Right lobe of liver (tissue), 6 donors: ENCODE measurements at regions not wholly inside any gene's neighbourhood (a gene's known extent, or its start where the extent isn't known, plus 50 kb on each side); places are given as distances from the start of the nearest gene placed in this dataset.

Experiments
- ATAC-seq, 4 donors: fragments of 200-7000 bp; cut with Tn5 transposase; one replicate each; pipeline ENCODE4 v1.9.1; 2020; ENCODE audit warnings: mild to moderate bottlenecking in 4 of 4, moderate library complexity in 4 of 4
- DNase-seq, 3 donors: peaks; one replicate each; pipeline ENCODE4 v3.0.0-alpha.2; 2020
- H3K27ac ChIP-seq, 3 donors: fragments of 200-600 bp; one replicate each; pipeline ENCODE4 v1.8.0; 2022
- H3K27me3 ChIP-seq, 2 donors: fragments of 200-600 bp; one replicate each; pipeline ENCODE4 v1.8.0; 2022
- H3K36me3 ChIP-seq, 4 donors: fragments of 200-600 bp; sonication (generic) in 1 of 4; one replicate each; pipeline versions ENCODE4 v1.5.1 to v1.8.0; 2017 to 2022; ENCODE audit warnings: control low read depth in 1 of 4
- H3K4me1 ChIP-seq, 4 donors: fragments of 200-600 bp; sonication (generic) in 1 of 4; one replicate each; pipeline versions ENCODE4 v1.5.1 to v1.8.0; 2017 to 2022; ENCODE audit warnings: control low read depth in 1 of 4
- H3K4me3 ChIP-seq, 3 donors: fragments of 200-600 bp; one replicate each; pipeline ENCODE4 v1.8.0; 2022
- H3K9me3 ChIP-seq, 4 donors: fragments of 200-600 bp; sonication (generic) in 1 of 4; one replicate each; pipeline versions ENCODE4 v1.5.1 to v1.8.0; 2017 to 2022; ENCODE audit warnings: control low read depth in 1 of 4
- POLR2A ChIP-seq: fragments of 450-650 bp; IDR thresholded peaks from one replicate; pipeline ENCODE4 v1.6.1; 2017; ENCODE audit warnings: antibody characterized with exemption, mild to moderate bottlenecking
- WGBS: methylation state at CpG from one replicate; pipeline ENCODE4 v1.1.6; 2018; ENCODE audit warnings: low coverage, low lambda C conversion rate; ENCODE audit not compliant: insufficient coverage; ENCODE audit errors: missing lambda C conversion rate; 5-methylcytosine and 5-hydroxymethylcytosine counted together
- intact Hi-C, 2 donors: fragments of 100-400 bp; cut with DNase I; formaldehyde crosslinking; loops; one replicate each; pipeline versions ENCODE4 v1.11.2 to v1.14.1; 2022
- TF ChIP-seq, protein P1 (sequence below), 4 donors: fragments of 200-600 bp in 3 of 4; fragments of 450-650 bp in 1 of 4; IDR thresholded peaks; one replicate each; pipeline versions ENCODE4 v1.5.1 to v1.8.0; 2016 to 2022; ENCODE audit warnings: antibody characterized with exemption in 4 of 4, mild to moderate bottlenecking in 2 of 4
- donor health status: DM: no; HTN: yes; CAD: no.
- donor health status: DM: no; HTN: no; CAD: no.
- donor health status: DM: no; HTN: no; CAD: no.
- donor health status: DM: no; HTN: yes; CAD: no.
- donor health status: DM: no; HTN: yes; CAD: no.

DNA sequence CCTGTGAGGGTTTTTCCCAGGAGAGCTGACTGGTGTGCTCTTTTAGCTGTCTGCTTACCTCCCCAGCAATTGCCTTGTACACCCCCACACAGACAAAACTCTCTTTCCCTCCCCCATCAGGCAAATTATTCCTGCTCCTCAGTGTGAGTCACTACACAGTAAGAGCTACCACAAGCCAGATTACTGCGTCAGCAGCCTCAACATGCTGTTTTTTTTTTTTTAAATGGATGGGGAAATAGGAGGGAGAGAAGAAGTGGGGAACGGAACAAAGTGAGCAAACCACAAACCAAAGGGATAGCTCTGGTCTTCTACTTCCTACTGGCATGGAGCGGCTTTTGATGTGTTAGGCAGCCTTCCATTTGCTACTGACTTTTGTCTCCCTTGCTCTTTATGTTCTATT lies 107.5 kb upstream of the ACSL4 start:
- Histone ChIP-seq H3K4me3 (no peak overlapping the region), H3K27me3 (peaks cover 0 to 6% of the 10 kb centered on the region in 2 donors), H3K4me1 (peaks cover 0 to 4% (median 0%) of the 10 kb centered on the region in 4 donors), H3K36me3 (no peaks in the 10 kb centered on the region), H3K27ac (no peak overlapping the region), H3K9me3 (no peaks in the 10 kb centered on the region)
- ATAC-seq (peak in 3 of 4 donors; percentile 43 to 66 (median 50)), DNase-seq (no peak)
- intact Hi-C loops: no loop called here
- TF ChIP-seq, protein P1, sequence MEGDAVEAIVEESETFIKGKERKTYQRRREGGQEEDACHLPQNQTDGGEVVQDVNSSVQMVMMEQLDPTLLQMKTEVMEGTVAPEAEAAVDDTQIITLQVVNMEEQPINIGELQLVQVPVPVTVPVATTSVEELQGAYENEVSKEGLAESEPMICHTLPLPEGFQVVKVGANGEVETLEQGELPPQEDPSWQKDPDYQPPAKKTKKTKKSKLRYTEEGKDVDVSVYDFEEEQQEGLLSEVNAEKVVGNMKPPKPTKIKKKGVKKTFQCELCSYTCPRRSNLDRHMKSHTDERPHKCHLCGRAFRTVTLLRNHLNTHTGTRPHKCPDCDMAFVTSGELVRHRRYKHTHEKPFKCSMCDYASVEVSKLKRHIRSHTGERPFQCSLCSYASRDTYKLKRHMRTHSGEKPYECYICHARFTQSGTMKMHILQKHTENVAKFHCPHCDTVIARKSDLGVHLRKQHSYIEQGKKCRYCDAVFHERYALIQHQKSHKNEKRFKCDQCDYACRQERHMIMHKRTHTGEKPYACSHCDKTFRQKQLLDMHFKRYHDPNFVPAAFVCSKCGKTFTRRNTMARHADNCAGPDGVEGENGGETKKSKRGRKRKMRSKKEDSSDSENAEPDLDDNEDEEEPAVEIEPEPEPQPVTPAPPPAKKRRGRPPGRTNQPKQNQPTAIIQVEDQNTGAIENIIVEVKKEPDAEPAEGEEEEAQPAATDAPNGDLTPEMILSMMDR (IDR thresholded peaks at IDR 0.05): no peak
- TF ChIP-seq POLR2A: no peak
- 44% methylated on average over 3 of the region's 3 CpGs for WGBS

DNA sequence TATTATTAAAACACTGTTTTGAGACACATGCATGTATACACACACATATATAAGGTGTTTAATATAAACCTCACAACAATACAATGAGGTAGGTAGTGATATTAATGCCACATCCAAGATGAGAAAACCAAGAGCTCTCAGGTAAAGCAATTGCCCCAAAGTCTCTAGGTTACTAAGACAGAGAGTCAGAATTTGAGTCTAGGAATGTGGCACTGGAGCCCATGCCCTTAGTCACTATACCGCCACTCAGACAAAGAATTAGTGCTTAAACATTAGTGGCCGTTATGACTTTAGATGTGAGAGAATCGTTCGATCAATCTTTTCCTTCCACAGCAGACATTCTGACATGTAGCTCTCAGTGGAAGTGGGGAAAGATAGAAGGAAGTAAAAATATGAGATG lies 108.2 kb upstream of the ACSL4 start:
- TF ChIP-seq POLR2A: no peak
- TF ChIP-seq, protein P1 (IDR thresholded peaks at IDR 0.05): no peak
- Histone ChIP-seq H3K4me3 (no peak overlapping the region), H3K9me3 (no peaks in the 10 kb centered on the region), H3K4me1 (peaks cover 0 to 4% (median 0%) of the 10 kb centered on the region in 4 donors), H3K27ac (no peak overlapping the region), H3K36me3 (no peaks in the 10 kb centered on the region), H3K27me3 (peaks cover 0 to 6% of the 10 kb centered on the region in 2 donors)
- WGBS: 65% methylated on average over 3 of the region's 4 CpGs
- intact Hi-C loops: no loop called here
- DNase-seq: no peak
- ATAC-seq: no peak

DNA sequence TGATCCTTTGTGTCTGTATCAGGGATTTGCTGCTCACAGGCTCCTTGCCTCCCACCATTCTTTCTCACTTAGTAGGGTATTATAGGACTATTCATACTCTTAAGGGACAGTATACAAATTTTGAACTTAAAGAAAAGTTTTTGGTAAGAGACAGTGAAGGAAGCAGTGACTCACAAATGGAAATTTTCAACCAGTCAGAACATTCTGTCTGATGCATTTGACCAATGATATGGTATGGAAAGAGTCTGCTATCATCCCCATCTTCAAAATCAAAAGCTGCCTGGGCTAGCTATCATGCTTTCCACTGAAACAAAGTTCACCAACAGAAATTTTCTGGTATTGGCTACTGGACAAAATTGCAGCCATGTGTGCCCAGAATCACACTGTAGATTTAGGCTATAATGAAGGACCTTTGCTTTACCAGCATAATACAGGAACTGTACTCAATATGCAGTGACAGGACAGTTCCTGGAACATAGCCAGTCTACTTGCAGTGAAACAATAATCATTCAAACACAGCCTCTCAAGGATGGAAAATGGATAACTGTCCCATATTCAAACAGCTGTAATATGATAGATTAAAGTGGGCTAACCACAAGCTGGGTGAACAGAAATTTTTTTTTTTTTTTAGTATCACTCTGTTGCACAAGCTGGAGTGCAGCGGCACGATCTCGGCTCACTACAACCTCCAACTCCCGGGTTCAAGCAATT lies 109.0 kb upstream of the ACSL4 start:
- Histone ChIP-seq H3K9me3 (no peaks in the 10 kb centered on the region), H3K4me1 (peaks cover 0 to 7% (median 0%) of the 10 kb centered on the region in 4 donors), H3K36me3 (no peaks in the 10 kb centered on the region), H3K4me3 (no peak overlapping the region), H3K27me3 (peaks cover 0 to 6% of the 10 kb centered on the region in 2 donors), H3K27ac (no peak overlapping the region)
- no peak for ATAC-seq
- intact Hi-C loops: no loop called here
- WGBS: 100% methylated on average over 2 of the region's 4 CpGs
- no peak for TF ChIP-seq POLR2A
- TF ChIP-seq, protein P1 (IDR thresholded peaks at IDR 0.05): no peak
- no peak for DNase-seq

DNA sequence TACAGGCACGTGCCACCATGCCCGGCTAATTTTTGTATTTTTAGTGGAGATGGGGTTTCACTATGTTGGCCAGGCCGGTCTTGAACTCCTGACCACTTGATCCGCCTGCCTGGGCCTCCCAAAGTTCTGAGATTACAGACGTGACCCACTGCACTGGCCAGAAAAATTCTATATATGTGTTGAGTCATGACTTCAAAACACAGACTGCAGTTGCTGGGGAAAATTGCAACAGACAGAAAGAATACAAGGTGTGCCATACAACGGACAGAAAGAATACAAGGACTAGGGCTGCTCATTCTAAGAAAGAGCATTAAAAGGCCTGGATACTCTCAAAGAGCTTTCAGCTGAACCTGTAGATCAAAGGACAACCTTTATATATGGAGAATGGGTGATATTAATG lies 109.6 kb upstream of the ACSL4 start:
- TF ChIP-seq, protein P1 (IDR thresholded peaks at IDR 0.05): no peak
- TF ChIP-seq POLR2A: no peak
- Histone ChIP-seq H3K36me3 (no peaks in the 10 kb centered on the region), H3K27me3 (peaks cover 0 to 6% of the 10 kb centered on the region in 2 donors), H3K27ac (no peak overlapping the region), H3K4me3 (no peak overlapping the region), H3K4me1 (peaks cover 0 to 12% (median 0%) of the 10 kb centered on the region in 4 donors), H3K9me3 (no peaks in the 10 kb centered on the region)
- no peak for DNase-seq
- WGBS: 56% methylated on average over 4 of the region's 6 CpGs
- ATAC-seq: no peak
- intact Hi-C loops: no loop called here
